ENCODE measurements at regions not wholly inside any gene's neighbourhood (a gene's known extent, or its start where the extent isn't known, plus 50 kb on each side); places are given as distances from the start of the nearest gene placed in this dataset.

DNA sequence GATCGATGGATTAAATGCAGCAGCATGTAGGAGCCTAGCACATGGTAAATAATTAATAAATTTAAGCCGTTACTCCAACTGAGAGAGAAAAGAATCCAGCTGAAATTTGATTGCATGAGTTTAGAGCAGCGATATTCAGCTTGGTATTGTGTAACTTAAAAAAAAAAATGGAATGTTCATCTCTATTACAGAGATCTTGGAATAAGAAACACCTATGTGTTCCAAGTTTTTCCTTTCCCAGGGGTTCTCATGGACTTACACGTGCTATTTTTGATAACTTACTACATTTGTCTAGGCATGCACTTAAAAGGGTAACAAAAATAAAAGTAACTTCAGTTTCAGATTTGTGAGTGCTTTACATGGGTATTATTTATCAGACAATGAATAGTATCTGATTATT is 122.8 kb downstream of the RASSF9 start:
- Histone ChIP-seq H3K27me3 (ENCODE audit: low read depth, low read length) (no peaks in the 10 kb centered on the region), H3K9me3 (ENCODE audit: insufficient read depth, low read length) (no peaks in the 10 kb centered on the region), H3K4me3 (ENCODE audit: low read length) (no peak overlapping the region), H3K9ac (ENCODE audit: low read length) (no peak overlapping the region), H2AFZ (ENCODE audit: low read depth, low read length) (no peak overlapping the region), H4K20me1 (ENCODE audit: insufficient read depth, low read length) (no peaks in the 10 kb centered on the region), H3K4me1 (ENCODE audit: low read length) (no peaks in the 10 kb centered on the region), H3K4me2 (ENCODE audit: low read length) (no peak overlapping the region), H3K79me2 (ENCODE audit: low read length) (no peaks in the 10 kb centered on the region), H3K27ac (ENCODE audit: low read length) (no peak overlapping the region), H3K36me3 (replicated peaks; ENCODE audit: low read depth, low read length) (no peaks in the 10 kb centered on the region)
- TF ChIP-seq, protein P1, sequence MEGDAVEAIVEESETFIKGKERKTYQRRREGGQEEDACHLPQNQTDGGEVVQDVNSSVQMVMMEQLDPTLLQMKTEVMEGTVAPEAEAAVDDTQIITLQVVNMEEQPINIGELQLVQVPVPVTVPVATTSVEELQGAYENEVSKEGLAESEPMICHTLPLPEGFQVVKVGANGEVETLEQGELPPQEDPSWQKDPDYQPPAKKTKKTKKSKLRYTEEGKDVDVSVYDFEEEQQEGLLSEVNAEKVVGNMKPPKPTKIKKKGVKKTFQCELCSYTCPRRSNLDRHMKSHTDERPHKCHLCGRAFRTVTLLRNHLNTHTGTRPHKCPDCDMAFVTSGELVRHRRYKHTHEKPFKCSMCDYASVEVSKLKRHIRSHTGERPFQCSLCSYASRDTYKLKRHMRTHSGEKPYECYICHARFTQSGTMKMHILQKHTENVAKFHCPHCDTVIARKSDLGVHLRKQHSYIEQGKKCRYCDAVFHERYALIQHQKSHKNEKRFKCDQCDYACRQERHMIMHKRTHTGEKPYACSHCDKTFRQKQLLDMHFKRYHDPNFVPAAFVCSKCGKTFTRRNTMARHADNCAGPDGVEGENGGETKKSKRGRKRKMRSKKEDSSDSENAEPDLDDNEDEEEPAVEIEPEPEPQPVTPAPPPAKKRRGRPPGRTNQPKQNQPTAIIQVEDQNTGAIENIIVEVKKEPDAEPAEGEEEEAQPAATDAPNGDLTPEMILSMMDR (IDR thresholded peaks at IDR 0.05; ENCODE audit: low read depth, low read length), result no peak
- no peak for TF ChIP-seq EZH2phosphoT487 (IDR thresholded peaks at IDR 0.05; ENCODE audit: low read depth)

DNA sequence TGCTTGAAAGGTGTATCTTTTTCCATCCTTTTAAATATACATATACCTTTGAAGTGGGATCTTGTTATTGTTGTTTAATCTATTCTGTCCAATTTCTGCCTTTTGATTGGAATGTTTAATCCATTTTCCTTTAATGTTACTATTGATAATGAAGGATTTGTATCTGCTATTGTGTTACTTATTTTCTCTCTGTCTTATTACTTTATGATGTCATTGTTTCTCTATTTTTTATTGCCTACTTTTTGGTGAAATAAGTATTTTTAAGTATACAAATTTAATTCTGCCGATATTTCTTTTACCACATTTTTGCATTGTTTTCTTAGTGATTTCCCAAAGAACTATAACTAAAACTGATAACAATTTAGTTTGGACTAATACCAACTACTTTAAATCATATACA is 121.8 kb downstream of the RASSF9 start:
- no peak overlapping the region for H3K4me2 ChIP-seq (ENCODE audit: low read length)
- H3K27me3 ChIP-seq (ENCODE audit: low read depth, low read length), result no peaks in the 10 kb centered on the region
- H3K9me3 ChIP-seq (ENCODE audit: insufficient read depth, low read length), result no peaks in the 10 kb centered on the region
- no peaks in the 10 kb centered on the region for H3K36me3 ChIP-seq (replicated peaks; ENCODE audit: low read depth, low read length)
- H3K79me2 ChIP-seq (ENCODE audit: low read length), result no peaks in the 10 kb centered on the region
- H3K9ac ChIP-seq (ENCODE audit: low read length), result no peak overlapping the region
- H4K20me1 ChIP-seq (ENCODE audit: insufficient read depth, low read length), result no peaks in the 10 kb centered on the region
- TF ChIP-seq, protein P1 (IDR thresholded peaks at IDR 0.05; ENCODE audit: low read depth, low read length), result no peak
- no peak for TF ChIP-seq EZH2phosphoT487 (IDR thresholded peaks at IDR 0.05; ENCODE audit: low read depth)
- H2AFZ ChIP-seq (ENCODE audit: low read depth, low read length), result no peak overlapping the region
- H3K4me1 ChIP-seq (ENCODE audit: low read length), result no peaks in the 10 kb centered on the region
- H3K4me3 ChIP-seq (ENCODE audit: low read length), result no peak overlapping the region
- H3K27ac ChIP-seq (ENCODE audit: low read length), result no peak overlapping the region

DNA sequence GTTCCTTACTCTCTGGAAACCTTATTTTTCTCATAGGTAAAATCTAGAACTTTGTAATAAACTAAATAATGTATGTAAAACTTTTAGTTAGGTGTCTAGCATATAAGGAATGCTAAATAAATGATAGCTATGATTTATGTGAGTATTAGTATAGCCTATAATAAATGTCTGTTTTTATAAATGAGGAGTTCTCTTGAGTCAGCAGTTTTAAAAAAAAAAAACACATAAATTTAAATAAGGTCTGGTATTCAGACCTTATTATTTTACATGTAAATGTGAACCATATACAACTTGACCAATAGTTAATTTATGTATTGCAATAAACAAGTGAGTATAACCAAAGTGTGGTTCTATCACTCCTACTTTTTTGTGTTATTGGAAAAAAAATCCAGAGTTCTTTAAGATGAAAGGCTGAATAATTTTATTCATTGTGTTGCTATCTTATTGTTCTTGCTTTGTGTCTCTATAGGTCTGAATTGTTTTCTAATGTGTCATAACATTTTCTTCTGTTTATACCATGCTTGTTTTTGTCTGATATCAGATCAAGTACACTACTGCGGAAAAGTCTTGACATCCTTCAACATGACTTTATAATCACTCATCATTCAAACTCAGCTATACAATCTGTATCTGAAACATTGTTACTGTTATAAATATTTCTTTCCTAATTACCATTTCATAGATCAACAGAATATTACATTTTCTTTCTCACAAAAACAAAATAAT is 115.7 kb downstream of the RASSF9 start:
- TF ChIP-seq, protein P1 (IDR thresholded peaks at IDR 0.05; ENCODE audit: low read depth, low read length), result no peak
- TF ChIP-seq EZH2phosphoT487 (IDR thresholded peaks at IDR 0.05; ENCODE audit: low read depth), result no peak
- H3K4me1 ChIP-seq (ENCODE audit: low read length), result no peaks in the 10 kb centered on the region
- H3K4me2 ChIP-seq (ENCODE audit: low read length), result no peak overlapping the region
- H3K27ac ChIP-seq (ENCODE audit: low read length), result no peak overlapping the region
- no peaks in the 10 kb centered on the region for H3K79me2 ChIP-seq (ENCODE audit: low read length)
- H3K9ac ChIP-seq (ENCODE audit: low read length), result no peak overlapping the region
- H3K4me3 ChIP-seq (ENCODE audit: low read length), result no peak overlapping the region
- no peak overlapping the region for H2AFZ ChIP-seq (ENCODE audit: low read depth, low read length)
- no peaks in the 10 kb centered on the region for H3K9me3 ChIP-seq (ENCODE audit: insufficient read depth, low read length)
- H3K27me3 ChIP-seq (ENCODE audit: low read depth, low read length), result no peaks in the 10 kb centered on the region
- no peaks in the 10 kb centered on the region for H3K36me3 ChIP-seq (replicated peaks; ENCODE audit: low read depth, low read length)
- H4K20me1 ChIP-seq (ENCODE audit: insufficient read depth, low read length), result no peaks in the 10 kb centered on the region

DNA sequence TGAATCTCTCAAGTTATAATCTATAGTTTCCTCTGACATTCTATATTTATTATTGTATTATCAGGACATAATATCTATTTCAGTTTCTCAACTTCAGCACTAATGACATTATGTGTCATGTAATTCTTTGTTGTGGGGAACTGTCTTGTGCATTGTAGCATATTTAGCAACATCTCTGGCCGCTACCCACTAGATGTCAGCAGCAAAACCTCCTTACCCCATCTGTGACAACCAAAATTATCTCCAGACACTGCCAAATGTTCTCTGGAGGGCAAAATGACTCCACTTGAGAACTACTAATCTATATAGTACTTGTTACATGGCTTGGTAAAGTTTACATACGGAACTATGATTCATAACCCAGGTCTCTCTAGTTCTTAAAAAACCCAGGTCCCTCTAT is 110.2 kb downstream of the RASSF9 start:
- H3K36me3 ChIP-seq (replicated peaks; ENCODE audit: low read depth, low read length), result no peaks in the 10 kb centered on the region
- peaks cover 3% of the 10 kb centered on the region; the same call in 1 of the 2 replicates for H3K4me1 ChIP-seq (ENCODE audit: low read length)
- H3K4me2 ChIP-seq (ENCODE audit: low read length), result no peak overlapping the region
- no peak overlapping the region for H2AFZ ChIP-seq (ENCODE audit: low read depth, low read length)
- no peaks in the 10 kb centered on the region for H3K9me3 ChIP-seq (ENCODE audit: insufficient read depth, low read length)
- no peaks in the 10 kb centered on the region for H3K27me3 ChIP-seq (ENCODE audit: low read depth, low read length)
- no peak overlapping the region for H3K27ac ChIP-seq (ENCODE audit: low read length)
- H4K20me1 ChIP-seq (ENCODE audit: insufficient read depth, low read length), result no peaks in the 10 kb centered on the region
- no peak overlapping the region for H3K9ac ChIP-seq (ENCODE audit: low read length)
- no peak for TF ChIP-seq EZH2phosphoT487 (IDR thresholded peaks at IDR 0.05; ENCODE audit: low read depth)
- TF ChIP-seq, protein P1 (IDR thresholded peaks at IDR 0.05; ENCODE audit: low read depth, low read length), result peak; percentile 10; the same call in 1 of the 2 replicates
- no peaks in the 10 kb centered on the region for H3K79me2 ChIP-seq (ENCODE audit: low read length)
- no peak overlapping the region for H3K4me3 ChIP-seq (ENCODE audit: low read length)
